HAP-1 (cell line): ENCODE measurements at regions not wholly inside any gene's neighbourhood (a gene's known extent, or its start where the extent isn't known, plus 50 kb on each side); places are given as distances from the start of the nearest gene placed in this dataset.

ENCODE experiments used
- DNase-seq, 2 experiments: peaks; one replicate each; pipeline ENCODE4 v3.0.0-alpha.2; 2016 to 2020; ENCODE audit warnings: low spot score in 2 of 2
- H3K27me3 ChIP-seq: fragments of 250-450 bp; sonication (Bioruptor Pico); 2 replicates; pipeline ENCODE4 v1.5.1; 2020; ENCODE audit warnings: low read depth, mild to moderate bottlenecking, moderate library complexity
- H3K36me3 ChIP-seq: fragments of 250-450 bp; sonication (Bioruptor Pico); replicated peaks from 2 replicates; pipeline ENCODE4 v1.5.1; 2020; ENCODE audit warnings: mild to moderate bottlenecking
- H3K4me1 ChIP-seq: fragments of 250-450 bp; sonication (Bioruptor Pico); 2 replicates; pipeline ENCODE4 v1.5.1; 2020; ENCODE audit warnings: mild to moderate bottlenecking
- H3K4me3 ChIP-seq: fragments of 250-450 bp; sonication (Bioruptor Pico); 2 replicates; pipeline ENCODE4 v1.5.1; 2020; ENCODE audit warnings: mild to moderate bottlenecking, moderate library complexity
- H3K9me3 ChIP-seq: fragments of 250-450 bp; sonication (Bioruptor Pico); 2 replicates; pipeline ENCODE4 v1.5.1; 2020; ENCODE audit warnings: mild to moderate bottlenecking, moderate library complexity
- in situ Hi-C: fragments of 300-500 bp; cut with MboI; formaldehyde crosslinking; loops from 3 replicates; pipeline ENCODE4 v1.14.3; 2020; ENCODE audit warnings: low sequenced_read_pairs, inconsistent platforms, mixed read lengths

DNA sequence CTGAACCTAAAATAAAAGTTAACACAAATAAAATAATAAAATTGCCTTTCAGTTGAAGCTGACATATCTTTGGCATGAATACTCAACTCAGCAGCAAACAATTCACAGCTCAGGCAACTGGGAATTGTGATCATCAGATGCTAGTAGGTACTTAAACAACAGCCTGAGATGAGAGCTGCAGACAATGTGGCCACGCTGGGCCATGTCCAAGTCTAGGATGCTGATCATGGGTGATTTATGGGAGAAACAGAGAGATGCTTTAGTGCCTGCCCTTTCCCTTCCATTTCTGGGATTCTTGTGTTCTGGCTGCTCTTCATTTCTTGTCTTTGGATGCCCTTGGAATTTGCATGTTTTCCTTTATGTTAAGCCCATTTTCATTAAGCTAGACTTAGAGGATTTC lies 212.4 kb upstream of the CWC22 start:
- no peak for DNase-seq
- H3K36me3 ChIP-seq, result no peaks in the 10 kb centered on the region; the same call in 1 of the 2 replicates
- H3K4me1 ChIP-seq, result no peaks in the 10 kb centered on the region
- peaks cover 11% of the 10 kb centered on the region for H3K9me3 ChIP-seq
- H3K4me3 ChIP-seq, result no peak overlapping the region
- in situ Hi-C loops, result no loop called here
- H3K27me3 ChIP-seq, result no peaks in the 10 kb centered on the region

DNA sequence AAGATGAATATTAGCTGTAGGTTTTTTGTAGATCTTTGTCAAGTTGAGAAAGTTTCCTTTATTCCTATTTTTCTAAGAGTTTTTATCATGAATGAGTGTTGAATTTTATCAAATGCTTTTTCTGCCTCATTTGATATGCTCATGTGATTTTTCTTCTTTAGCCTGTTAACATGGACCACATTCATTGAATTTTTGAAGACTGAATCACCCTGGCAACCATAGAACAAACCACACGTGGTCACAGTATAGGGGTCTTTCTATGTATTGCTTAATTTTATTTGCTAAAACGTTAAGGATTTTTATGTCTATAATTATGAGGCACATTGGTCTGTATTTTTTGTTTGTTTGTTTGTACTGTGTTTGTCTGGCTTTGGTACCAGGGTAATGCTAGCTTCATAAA lies 201.7 kb upstream of the CWC22 start:
- Histone ChIP-seq H3K9me3 (no peaks in the 10 kb centered on the region), H3K4me3 (no peak overlapping the region), H3K36me3 (peaks cover 5% of the 10 kb centered on the region; the same call in 1 of the 2 replicates), H3K27me3 (no peaks in the 10 kb centered on the region), H3K4me1 (peaks cover 45% of the 10 kb centered on the region)
- no peak for DNase-seq
- in situ Hi-C loops, result no loop called here

DNA sequence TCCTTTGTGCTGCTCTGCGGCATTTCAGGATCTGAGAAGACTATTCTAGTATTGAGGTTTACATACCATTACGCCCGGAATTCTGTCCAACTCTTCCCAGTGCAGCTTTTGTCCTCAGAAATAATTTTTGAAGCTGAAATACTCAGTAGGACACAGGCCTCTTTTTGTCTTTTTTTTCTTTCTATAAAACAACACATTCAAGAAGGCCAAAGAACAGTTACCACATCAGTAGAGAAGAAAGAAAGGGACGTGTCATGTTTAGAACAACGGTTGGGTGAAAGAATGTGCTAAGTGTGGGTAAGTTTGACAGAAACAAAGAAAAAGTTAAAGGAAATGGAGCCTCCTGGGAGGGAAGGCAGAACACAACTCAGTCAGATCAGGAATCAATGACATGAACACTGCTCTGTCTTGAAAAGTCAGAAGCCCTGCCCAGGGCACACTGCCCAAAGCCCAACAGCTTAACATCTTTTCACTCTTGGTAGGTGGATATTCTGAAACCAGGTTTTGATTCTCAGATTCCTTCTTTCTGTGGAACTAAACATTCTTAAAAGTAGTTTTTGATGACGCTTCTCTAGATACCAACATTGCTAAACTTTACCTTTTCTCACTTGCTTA lies 198.6 kb upstream of the CWC22 start:
- peak; percentile 36 to 48 for DNase-seq
- Histone ChIP-seq H3K9me3 (no peaks in the 10 kb centered on the region), H3K36me3 (peaks cover 5% of the 10 kb centered on the region; the same call in 1 of the 2 replicates), H3K27me3 (no peaks in the 10 kb centered on the region), H3K4me3 (no peak overlapping the region), H3K4me1 (peaks cover 76% of the 10 kb centered on the region)
- in situ Hi-C loops, result no loop called here

DNA sequence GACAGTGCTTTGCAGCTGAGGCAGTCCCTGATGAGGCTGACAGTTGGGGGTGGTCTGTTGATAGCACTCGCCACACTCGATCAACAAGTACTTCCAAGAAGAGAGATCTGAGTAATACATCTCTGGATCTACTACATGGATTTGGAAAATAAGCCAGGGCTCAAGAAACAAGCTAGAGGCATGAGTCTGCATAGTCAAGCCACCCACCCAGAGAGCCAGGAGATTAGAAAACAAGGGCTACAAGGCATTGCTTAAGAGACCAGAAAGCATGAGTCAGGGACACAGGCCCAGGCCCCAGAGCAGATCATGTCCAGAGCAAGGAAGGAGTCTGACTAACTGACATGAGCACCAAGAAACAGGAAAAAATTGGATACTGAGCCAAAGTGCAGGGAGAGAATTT lies 196.9 kb upstream of the CWC22 start:
- Histone ChIP-seq H3K27me3 (no peaks in the 10 kb centered on the region), H3K4me1 (peaks cover 84% of the 10 kb centered on the region), H3K36me3 (peaks cover 5% of the 10 kb centered on the region; the same call in 1 of the 2 replicates), H3K4me3 (no peak overlapping the region), H3K9me3 (no peaks in the 10 kb centered on the region)
- no peak for DNase-seq
- in situ Hi-C loops, result no loop called here

DNA sequence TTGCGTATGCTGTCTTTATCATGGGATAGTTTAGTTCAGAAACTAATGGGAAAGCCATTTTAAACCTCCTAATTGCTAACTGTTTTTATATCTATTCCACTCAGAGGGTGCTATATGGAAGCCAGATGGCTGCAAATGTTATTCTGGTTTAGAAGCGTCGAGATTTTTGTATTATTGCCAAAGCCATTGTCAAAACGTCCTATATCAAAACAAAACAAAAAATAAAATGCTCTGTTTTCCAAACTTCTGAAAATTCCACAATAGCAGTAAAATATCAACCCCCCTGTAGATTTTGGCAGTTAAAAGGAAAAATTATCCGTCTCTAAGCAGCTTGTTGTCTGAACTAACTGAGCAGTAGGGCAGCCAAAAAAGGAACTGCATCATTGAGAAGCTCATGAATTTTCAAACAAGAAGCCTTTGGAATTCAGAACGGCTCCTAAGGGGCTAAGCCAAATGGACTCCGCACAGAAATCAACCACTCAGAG lies 195.4 kb upstream of the CWC22 start:
- Histone ChIP-seq H3K36me3 (0 out of 2 replicates have a peak, but pooled peaks cover 9% of the 10 kb centered on the region), H3K4me3 (no peak overlapping the region), H3K9me3 (no peaks in the 10 kb centered on the region), H3K27me3 (no peaks in the 10 kb centered on the region), H3K4me1 (peaks cover 83% of the 10 kb centered on the region)
- in situ Hi-C loops, result no loop called here
- DNase-seq, result no peak

DNA sequence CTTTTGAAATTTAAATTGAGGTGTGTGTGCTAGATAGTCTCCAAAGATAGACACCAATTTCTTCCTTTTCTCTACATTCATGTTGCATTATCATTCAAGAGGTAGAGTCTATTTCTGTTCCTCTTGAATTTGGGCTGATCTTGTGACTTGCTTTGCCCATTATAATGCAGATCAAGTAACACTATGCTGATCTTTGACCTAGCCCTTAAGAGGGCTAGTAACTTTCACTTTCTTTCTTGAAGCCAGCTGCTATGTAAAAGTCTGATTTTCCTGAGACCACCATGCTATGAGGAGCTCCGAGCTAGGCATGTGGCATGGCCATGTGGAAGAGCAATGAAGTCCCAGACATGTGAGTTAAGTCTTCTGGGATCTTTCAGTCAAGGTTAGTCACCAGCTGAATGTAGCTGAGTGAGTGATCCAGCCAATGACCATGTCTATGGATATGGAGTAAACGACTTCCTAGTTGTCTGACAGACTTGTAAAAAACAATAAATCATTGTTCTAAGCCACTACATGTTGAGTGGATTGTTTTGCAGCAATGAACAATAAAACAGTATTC lies 189.4 kb upstream of the CWC22 start:
- in situ Hi-C loops, result no loop called here
- peak; percentile 72 to 96 for DNase-seq
- Histone ChIP-seq H3K4me3 (peak overlapping the region; percentile 11), H3K4me1 (peaks cover 71% of the 10 kb centered on the region), H3K9me3 (no peaks in the 10 kb centered on the region), H3K36me3 (0 out of 2 replicates have a peak, but pooled peaks cover 4% of the 10 kb centered on the region), H3K27me3 (no peaks in the 10 kb centered on the region)

DNA sequence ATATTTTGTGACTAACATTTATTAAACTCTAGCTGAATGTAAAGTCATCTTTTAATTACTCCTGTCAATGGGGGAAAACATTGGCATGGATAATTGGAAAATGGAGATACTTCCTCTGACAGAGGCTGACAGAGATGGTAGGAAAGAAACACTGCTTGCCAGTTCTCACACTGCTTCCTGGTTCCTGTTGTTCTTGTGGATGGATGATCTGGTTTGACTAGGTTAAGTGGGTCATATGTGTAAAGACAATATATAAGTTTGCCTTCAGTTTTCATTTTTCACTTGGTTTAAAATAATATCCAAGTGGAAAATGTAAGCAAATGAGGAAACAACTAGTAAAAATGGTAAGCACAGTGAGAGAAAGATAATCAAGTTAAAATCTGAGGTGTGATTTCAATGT lies 188.8 kb upstream of the CWC22 start:
- in situ Hi-C loops, result no loop called here
- Histone ChIP-seq H3K9me3 (no peaks in the 10 kb centered on the region), H3K36me3 (0 out of 2 replicates have a peak, but pooled peaks cover 4% of the 10 kb centered on the region), H3K4me1 (peaks cover 71% of the 10 kb centered on the region), H3K4me3 (no peak overlapping the region), H3K27me3 (no peaks in the 10 kb centered on the region)
- peak in 1 of 2 experiments; percentile 51 for DNase-seq

DNA sequence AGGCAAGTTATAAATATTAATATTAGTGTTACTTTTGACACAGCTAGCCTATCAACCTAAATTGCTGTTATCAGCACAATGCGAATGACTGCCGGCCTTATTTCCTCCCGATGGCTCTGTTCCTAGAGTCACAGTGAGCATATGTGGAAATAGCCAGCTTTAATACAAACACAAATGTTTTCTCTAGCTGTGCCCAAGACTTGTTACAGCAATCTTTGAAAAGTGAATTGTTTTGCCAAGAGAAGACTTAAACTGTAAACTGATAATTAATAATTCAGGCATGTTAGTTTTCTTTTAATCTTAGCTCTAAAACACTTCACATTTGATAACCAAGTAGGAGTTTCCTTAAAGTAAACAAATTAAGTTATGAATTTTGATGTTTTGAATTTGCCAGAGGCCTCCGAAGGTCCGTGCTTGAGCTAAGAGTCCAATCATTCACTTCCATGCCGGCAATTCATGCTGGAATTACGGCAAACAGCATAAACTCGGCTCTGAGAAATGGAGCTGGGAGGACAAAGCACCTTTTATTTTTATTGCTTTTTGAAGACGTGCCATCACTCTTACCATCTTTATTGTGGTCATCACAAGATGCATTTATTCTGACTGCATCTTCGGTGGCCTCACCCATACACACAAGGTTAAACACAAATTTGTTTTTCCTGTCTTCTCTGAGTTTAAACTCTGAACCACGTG lies 184.5 kb upstream of the CWC22 start:
- in situ Hi-C loops, result no loop called here
- Histone ChIP-seq H3K4me1 (peaks cover 74% of the 10 kb centered on the region), H3K27me3 (no peaks in the 10 kb centered on the region), H3K9me3 (no peaks in the 10 kb centered on the region), H3K36me3 (no peaks in the 10 kb centered on the region), H3K4me3 (no peak overlapping the region)
- peak; percentile 48 to 49 for DNase-seq

DNA sequence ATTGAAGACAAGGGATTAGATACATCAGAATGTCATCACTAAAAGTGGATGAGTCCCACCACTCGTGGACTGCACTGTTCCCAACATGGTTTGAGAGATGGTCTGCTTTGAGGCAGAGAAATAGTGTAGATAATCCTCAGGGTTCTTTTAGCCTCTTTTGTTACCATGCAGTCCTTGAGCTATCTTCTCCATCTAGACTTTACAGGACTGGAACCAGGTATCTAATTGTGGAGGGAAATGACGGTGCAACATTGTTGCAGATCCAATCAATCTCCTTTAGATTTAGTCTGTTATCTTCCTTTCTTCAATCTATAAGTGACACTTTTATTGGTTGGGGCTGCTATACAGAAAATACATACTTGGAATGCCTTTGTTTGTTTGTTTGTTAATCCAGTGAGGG lies 183.8 kb upstream of the CWC22 start:
- peak; percentile 33 to 92 for DNase-seq
- Histone ChIP-seq H3K36me3 (no peaks in the 10 kb centered on the region), H3K9me3 (no peaks in the 10 kb centered on the region), H3K4me1 (peaks cover 77% of the 10 kb centered on the region), H3K27me3 (no peaks in the 10 kb centered on the region), H3K4me3 (no peak overlapping the region)
- in situ Hi-C loops, result no loop called here

DNA sequence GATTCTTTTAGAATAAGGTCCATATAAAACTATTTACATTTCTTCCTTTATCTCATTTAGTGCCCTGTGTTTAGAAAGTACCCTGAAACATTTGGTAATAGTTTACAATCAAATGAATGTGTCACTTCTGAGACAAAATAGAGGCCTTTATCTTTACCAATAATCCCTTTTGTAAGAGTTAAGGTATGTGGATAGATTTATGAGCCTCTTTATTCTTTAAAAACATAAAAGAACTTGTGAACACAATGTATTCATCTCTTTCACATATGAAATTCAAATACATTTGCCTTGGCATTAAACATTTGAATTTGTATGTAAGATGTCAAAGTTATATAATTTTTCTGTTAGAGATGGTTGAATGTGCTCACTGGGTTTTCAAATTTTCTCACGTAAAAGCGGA lies 180.5 kb upstream of the CWC22 start:
- Histone ChIP-seq H3K36me3 (no peaks in the 10 kb centered on the region), H3K4me1 (peaks cover 77% of the 10 kb centered on the region), H3K4me3 (no peak overlapping the region), H3K27me3 (no peaks in the 10 kb centered on the region), H3K9me3 (no peaks in the 10 kb centered on the region)
- in situ Hi-C loops, result no loop called here
- DNase-seq, result peak in 1 of 2 experiments; percentile 99

DNA sequence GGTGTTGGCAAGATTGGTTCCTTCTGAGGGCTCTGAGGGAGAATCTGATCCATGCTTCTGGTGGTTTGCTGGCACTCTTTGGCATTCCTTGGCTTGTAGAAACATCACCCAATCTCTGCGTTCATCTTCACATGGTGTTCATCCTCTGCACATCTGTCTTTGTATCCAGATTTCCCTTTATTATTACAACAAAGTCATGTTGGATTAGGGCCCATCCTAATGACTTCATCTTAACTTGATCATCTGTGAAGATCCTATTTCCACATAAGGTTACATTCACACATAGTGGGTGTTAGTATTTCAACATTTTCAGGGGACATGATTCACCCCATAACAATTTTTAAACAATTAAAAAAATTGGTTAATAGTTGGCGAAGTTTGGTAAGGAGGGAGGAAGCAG lies 177.4 kb upstream of the CWC22 start:
- H3K27me3 ChIP-seq, result no peaks in the 10 kb centered on the region
- peaks cover 82% of the 10 kb centered on the region for H3K4me1 ChIP-seq
- no peaks in the 10 kb centered on the region for H3K9me3 ChIP-seq
- no peak overlapping the region; the same call in 1 of the 2 replicates for H3K4me3 ChIP-seq
- DNase-seq, result no peak
- in situ Hi-C loops, result no loop called here
- H3K36me3 ChIP-seq, result no peaks in the 10 kb centered on the region; the same call in 1 of the 2 replicates

DNA sequence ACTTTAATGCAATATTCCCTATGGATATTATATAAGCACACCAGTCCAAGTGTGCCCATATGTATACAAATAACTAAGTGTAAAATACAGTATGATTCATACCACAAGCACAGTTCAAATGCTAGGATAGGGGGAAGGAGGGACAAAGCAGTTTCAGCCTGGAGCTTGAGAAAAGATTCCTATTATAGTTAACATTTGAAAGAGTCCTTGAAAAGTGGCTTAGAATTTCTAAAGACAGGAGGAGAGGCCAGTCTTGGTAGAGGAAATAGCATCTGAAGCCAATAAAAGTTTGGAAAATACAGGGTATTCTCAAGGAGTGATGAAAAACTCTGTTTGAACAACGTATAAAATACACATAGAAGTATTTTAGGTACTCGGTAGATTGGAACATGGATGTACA lies 173.4 kb upstream of the CWC22 start:
- Histone ChIP-seq H3K9me3 (no peaks in the 10 kb centered on the region), H3K36me3 (peaks cover 3% of the 10 kb centered on the region), H3K27me3 (no peaks in the 10 kb centered on the region), H3K4me1 (peaks cover 69% of the 10 kb centered on the region), H3K4me3 (no peak overlapping the region)
- in situ Hi-C loops, result no loop called here
- DNase-seq, result peak; percentile 19 to 89

DNA sequence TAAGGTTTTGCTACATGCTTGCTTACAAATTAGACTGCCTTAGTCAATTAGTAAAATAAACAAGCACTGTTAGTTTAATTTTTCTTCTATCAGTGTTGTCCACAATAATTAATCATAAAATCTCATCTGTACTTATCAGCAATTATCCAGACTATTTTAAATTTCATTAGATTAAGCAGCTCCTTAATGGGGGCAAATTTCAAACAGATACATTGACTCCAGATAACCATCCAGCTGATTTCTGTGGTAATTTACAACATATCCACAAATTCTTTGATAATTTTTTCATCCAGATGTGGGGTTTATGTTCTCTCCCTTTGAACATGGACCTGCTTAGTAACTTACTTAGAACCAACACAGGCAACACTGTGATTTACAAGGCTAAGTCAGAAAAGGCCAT lies 170.4 kb upstream of the CWC22 start:
- in situ Hi-C loops, result no loop called here
- peaks cover 56% of the 10 kb centered on the region for H3K4me1 ChIP-seq
- peaks cover 2% of the 10 kb centered on the region; the same call in 1 of the 2 replicates for H3K9me3 ChIP-seq
- DNase-seq, result no peak
- H3K36me3 ChIP-seq, result peaks cover 7% of the 10 kb centered on the region
- no peak overlapping the region for H3K4me3 ChIP-seq
- H3K27me3 ChIP-seq, result no peaks in the 10 kb centered on the region

DNA sequence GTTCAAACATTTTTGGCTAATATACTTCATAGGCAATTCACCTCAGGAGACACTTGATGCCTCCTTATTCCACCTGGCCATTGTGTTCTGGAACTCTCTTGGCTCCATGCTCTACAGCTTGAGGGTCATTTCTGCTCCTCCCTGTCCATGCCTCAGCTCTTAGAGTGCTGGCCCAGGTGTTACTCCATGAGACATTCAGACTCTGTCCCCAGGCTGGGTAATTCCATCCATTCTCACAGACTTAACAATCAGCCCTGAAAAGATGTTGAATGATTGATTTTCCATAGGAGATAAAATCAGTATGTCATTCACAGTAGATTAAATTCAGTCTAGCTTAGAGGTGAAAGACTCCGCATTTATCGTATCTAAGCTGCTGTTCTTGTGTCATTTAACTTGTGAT lies 168.6 kb upstream of the CWC22 start:
- no peaks in the 10 kb centered on the region for H3K27me3 ChIP-seq
- H3K4me1 ChIP-seq, result peaks cover 38% of the 10 kb centered on the region
- peaks cover 7% of the 10 kb centered on the region for H3K36me3 ChIP-seq
- no peak overlapping the region for H3K4me3 ChIP-seq
- peaks cover 5% of the 10 kb centered on the region; the same call in 1 of the 2 replicates for H3K9me3 ChIP-seq
- in situ Hi-C loops, result no loop called here
- DNase-seq, result peak; percentile 61 to 79
